SJSA1 (cell line): ENCODE measurements at regions not wholly inside any gene's neighbourhood (a gene's known extent, or its start where the extent isn't known, plus 50 kb on each side); places are given as distances from the start of the nearest gene placed in this dataset.
"Not testable (repeated sequence)": the region's sequence is repeated elsewhere in the genome, so short reads cannot be mapped to it uniquely, and the experiment has no call there.

ENCODE experiments used
- DNase-seq, 2 experiments: peaks; one replicate each; pipeline ENCODE4 v3.0.0-alpha.2; 2015 to 2020; ENCODE audit warnings: low spot score in 2 of 2, low read depth in 1 of 2
- H3K27ac ChIP-seq: fragments of 250-450 bp; sonication (Bioruptor Pico); 2 replicates; pipeline ENCODE4 v1.5.1; 2020; ENCODE audit warnings: mild to moderate bottlenecking, moderate library complexity
- H3K27me3 ChIP-seq: fragments of 250-450 bp; sonication (Bioruptor Pico); replicated peaks from 2 replicates; pipeline ENCODE4 v1.5.1; 2020; ENCODE audit warnings: mild to moderate bottlenecking, moderate library complexity
- H3K36me3 ChIP-seq: fragments of 250-450 bp; sonication (Bioruptor Pico); 2 replicates; pipeline ENCODE4 v1.5.1; 2020; ENCODE audit warnings: mild to moderate bottlenecking
- H3K4me1 ChIP-seq: fragments of 250-450 bp; sonication (Bioruptor Pico); replicated peaks from 2 replicates; pipeline ENCODE4 v1.6.1; 2021; ENCODE audit warnings: mild to moderate bottlenecking
- H3K4me3 ChIP-seq: fragments of 250-450 bp; sonication (Bioruptor Pico); 2 replicates; pipeline ENCODE4 v1.5.1; 2020; ENCODE audit warnings: mild to moderate bottlenecking
- H3K9me3 ChIP-seq: fragments of 250-450 bp; sonication (Bioruptor Pico); replicated peaks from 2 replicates; pipeline ENCODE4 v1.5.1; 2020; ENCODE audit warnings: mild to moderate bottlenecking

- no peaks in the 10 kb centered on the region for H3K27me3 ChIP-seq
- no peak overlapping the region for H3K4me3 ChIP-seq
- no peak for DNase-seq
- no peaks in the 10 kb centered on the region for H3K36me3 ChIP-seq
- H3K9me3 ChIP-seq: no peaks in the 10 kb centered on the region
- no peaks in the 10 kb centered on the region for H3K4me1 ChIP-seq
- no peak overlapping the region for H3K27ac ChIP-seq
Observed at GRCh38 chr15:69917056-69917455, 180.7 kb downstream of the TLE3 start.

DNA sequence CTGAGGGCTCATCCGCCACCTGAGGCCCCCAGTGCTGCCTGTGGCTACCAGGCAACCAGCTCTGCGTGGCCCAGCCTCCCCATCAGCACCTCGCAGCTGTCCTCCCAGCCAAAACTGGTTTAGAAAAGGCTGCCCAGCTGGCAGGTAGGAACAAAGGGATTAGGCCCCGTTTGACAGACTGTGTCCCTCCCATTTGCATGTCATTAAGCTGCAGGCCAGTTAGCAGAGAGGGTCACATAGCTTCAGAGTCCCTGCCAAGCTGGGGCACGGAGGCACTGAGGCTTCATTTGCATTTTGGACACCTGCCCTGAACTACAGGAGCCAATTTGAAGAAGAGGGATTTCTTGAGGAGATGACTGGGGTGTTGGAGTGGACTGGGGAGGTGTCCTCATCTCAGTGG is 177.9 kb downstream of the TLE3 start:
- Histone ChIP-seq H3K27ac (no peak overlapping the region), H3K27me3 (no peaks in the 10 kb centered on the region), H3K4me3 (no peak overlapping the region), H3K4me1 (no peaks in the 10 kb centered on the region), H3K9me3 (peaks cover under 1% of the 10 kb centered on the region; the same call in 1 of the 2 replicates), H3K36me3 (no peaks in the 10 kb centered on the region)
- DNase-seq: no peak

DNA sequence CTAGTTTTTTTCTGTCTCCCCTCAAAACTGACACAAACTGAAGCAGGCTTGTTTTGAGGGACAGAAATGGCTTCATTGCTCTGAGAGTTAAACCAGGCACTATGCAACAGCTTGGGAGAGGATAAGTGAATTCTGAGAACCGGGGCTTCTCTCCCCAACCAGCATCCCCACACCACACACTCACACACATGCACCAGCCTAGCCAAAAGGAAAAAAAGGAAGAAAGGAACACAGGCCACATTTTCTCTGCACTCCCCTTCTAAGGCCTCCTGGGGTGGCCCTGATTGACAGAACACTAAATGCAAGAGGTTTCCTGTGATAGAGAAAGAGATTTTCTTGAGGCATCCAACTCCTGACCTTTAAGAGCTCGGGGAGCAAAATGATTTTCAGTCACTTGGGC is 177.5 kb downstream of the TLE3 start:
- H3K4me1 ChIP-seq: no peaks in the 10 kb centered on the region
- no peak overlapping the region for H3K4me3 ChIP-seq
- no peaks in the 10 kb centered on the region for H3K27me3 ChIP-seq
- H3K9me3 ChIP-seq: peaks cover 5% of the 10 kb centered on the region; the same call in 1 of the 2 replicates
- no peaks in the 10 kb centered on the region for H3K36me3 ChIP-seq
- no peak overlapping the region for H3K27ac ChIP-seq
- DNase-seq: no peak

DNA sequence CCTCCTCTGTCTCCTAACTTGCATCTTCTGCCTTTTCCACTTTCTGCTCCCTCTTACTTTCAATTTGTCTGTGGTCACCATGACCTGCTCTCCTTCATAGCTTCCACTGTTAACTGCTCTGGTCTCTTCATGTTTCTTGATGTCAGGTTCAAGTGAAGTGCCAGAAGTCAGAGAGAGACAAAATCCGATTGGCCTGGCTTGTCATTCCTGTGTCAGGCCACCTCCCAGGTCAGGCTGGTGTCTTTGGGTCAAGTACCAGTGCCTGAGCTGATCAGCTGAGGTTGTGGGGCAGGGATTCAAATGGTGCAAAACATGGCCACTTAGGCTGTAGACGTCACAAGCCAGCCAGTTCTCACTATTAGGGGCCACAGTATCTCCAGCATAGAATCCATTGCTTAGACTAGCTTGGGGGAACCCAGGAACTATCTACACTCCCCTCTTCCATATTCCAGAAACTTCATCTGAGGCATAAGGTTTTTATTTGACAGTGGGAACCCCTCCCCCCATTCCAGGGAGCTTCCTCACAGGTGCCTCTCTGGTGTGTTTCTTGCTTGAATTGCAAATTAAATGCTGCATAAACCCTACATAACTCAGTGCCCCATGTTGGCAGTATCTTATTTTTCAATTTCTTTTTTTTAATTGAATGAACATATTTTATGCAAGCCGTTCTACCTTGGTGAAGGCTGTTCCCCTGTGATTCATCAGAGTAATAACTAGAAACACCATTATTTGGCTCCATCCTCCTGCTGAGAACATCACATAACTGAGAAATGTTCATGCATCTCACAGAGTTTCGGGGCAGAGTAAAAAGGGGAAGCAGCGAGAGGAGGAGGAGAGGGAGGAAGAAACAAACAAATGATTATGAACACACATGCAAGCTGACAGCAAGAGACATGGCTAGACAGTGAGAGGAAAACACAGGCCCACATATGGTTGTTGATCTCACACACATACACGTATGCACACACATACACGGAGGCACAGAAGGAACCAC is 175.8 kb downstream of the TLE3 start:
- no peaks in the 10 kb centered on the region for H3K36me3 ChIP-seq
- H3K4me3 ChIP-seq: no peak overlapping the region
- H3K27me3 ChIP-seq: no peaks in the 10 kb centered on the region
- H3K4me1 ChIP-seq: peaks cover 14% of the 10 kb centered on the region
- no peak for DNase-seq
- peaks cover 5% of the 10 kb centered on the region; the same call in 1 of the 2 replicates for H3K9me3 ChIP-seq
- H3K27ac ChIP-seq: no peak overlapping the region

GRCh38 chr15:69924531-69924930 is 173.2 kb downstream of the TLE3 start:
- Histone ChIP-seq H3K4me1 (peaks cover 14% of the 10 kb centered on the region), H3K4me3 (no peak overlapping the region), H3K27ac (no peak overlapping the region), H3K9me3 (peaks cover 5% of the 10 kb centered on the region; the same call in 1 of the 2 replicates), H3K27me3 (no peaks in the 10 kb centered on the region), H3K36me3 (no peaks in the 10 kb centered on the region)
- DNase-seq: no peak

- H3K4me1 ChIP-seq: peaks cover 14% of the 10 kb centered on the region
- H3K4me3 ChIP-seq: no peak overlapping the region
- H3K27ac ChIP-seq: peak overlapping the region; percentile 15; the same call in 1 of the 2 replicates
- H3K36me3 ChIP-seq: no peaks in the 10 kb centered on the region
- peak in 1 of 2 experiments; percentile 57 for DNase-seq
- H3K27me3 ChIP-seq: no peaks in the 10 kb centered on the region
- H3K9me3 ChIP-seq: peaks cover 10% of the 10 kb centered on the region; the same call in 1 of the 2 replicates
Observed at GRCh38 chr15:69926006-69926405, 171.7 kb downstream of the TLE3 start.

DNA sequence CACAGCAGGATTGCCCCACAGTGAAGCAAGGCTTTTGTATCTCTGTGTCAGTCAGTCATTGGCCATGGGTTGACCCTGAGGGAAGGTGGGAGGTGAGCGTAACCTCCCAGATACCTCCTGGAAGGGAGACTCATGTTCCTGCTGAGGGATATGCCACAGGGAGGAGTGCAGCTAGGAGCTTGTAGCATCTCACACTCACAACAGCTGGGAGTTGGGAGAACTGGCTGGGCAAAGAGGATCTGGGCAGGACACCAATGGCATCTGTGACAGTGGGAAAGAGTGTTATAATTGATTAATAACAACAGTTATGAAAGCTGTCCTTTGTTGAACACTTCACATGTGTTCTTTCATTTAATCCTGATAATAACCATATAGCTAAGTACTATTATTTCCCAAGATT is 171.0 kb downstream of the TLE3 start:
- no peaks in the 10 kb centered on the region for H3K27me3 ChIP-seq

GRCh38 chr15:69928890-69929289 is 168.8 kb downstream of the TLE3 start:
- not testable (repeated sequence) for H3K27ac ChIP-seq, H3K36me3 ChIP-seq, H3K27me3 ChIP-seq, H3K9me3 ChIP-seq, DNase-seq, H3K4me3 ChIP-seq
- H3K4me1 ChIP-seq: peaks cover 14% of the 10 kb centered on the region

More for the DNA sequence above, 171.0 kb downstream of the TLE3 start:
- Histone ChIP-seq H3K36me3 (no peaks in the 10 kb centered on the region), H3K9me3 (peaks cover 10% of the 10 kb centered on the region; the same call in 1 of the 2 replicates), H3K27ac (no peak overlapping the region), H3K4me3 (no peak overlapping the region), H3K4me1 (peaks cover 14% of the 10 kb centered on the region)
- DNase-seq: no peak

- H3K4me1 ChIP-seq: peaks cover 14% of the 10 kb centered on the region
- peaks cover 6% of the 10 kb centered on the region; the same call in 1 of the 2 replicates for H3K9me3 ChIP-seq
- no peaks in the 10 kb centered on the region for H3K36me3 ChIP-seq
- no peak for DNase-seq
- no peaks in the 10 kb centered on the region for H3K27me3 ChIP-seq
- H3K4me3 ChIP-seq: no peak overlapping the region
- H3K27ac ChIP-seq: no peak overlapping the region
Observed at GRCh38 chr15:69929905-69930630, 167.6 kb downstream of the TLE3 start.

- Histone ChIP-seq H3K9me3 (0 out of 2 replicates have a peak, but pooled peaks cover 4% of the 10 kb centered on the region), H3K27me3 (no peaks in the 10 kb centered on the region), H3K27ac (no peak overlapping the region), H3K4me3 (no peak overlapping the region), H3K36me3 (no peaks in the 10 kb centered on the region), H3K4me1 (peaks cover 9% of the 10 kb centered on the region)
- DNase-seq: no peak
Observed at GRCh38 chr15:69930754-69931153, 167.0 kb downstream of the TLE3 start.

GRCh38 chr15:69931156-69931555 is 166.6 kb downstream of the TLE3 start:
- Histone ChIP-seq H3K9me3 (0 out of 2 replicates have a peak, but pooled peaks cover 4% of the 10 kb centered on the region), H3K36me3 (no peaks in the 10 kb centered on the region), H3K4me1 (peaks cover 5% of the 10 kb centered on the region), H3K27me3 (no peaks in the 10 kb centered on the region), H3K27ac (no peak overlapping the region), H3K4me3 (no peak overlapping the region)
- DNase-seq: no peak

DNA sequence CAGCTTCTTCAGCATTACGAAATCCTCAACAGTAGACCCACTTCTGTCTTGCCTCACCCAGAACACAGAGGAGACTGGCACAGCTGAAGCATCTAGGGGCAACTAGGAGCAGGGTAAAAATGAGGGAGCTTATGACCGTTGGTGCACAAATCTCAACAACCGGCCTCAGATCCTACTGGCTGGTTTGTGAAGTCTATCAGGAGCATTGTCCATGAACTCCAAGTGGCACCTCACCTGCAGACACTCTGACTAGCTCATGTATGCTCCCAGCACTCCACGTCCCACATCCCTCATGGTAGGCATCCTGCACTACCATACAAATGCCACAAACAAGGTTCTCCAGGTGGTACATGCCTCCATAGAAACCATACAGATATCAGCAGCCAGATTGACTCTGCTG is 163.1 kb downstream of the TLE3 start:
- Histone ChIP-seq H3K36me3 (no peaks in the 10 kb centered on the region), H3K4me1 (no peaks in the 10 kb centered on the region), H3K9me3 (0 out of 2 replicates have a peak, but pooled peaks cover 4% of the 10 kb centered on the region), H3K27ac (no peak overlapping the region), H3K4me3 (no peak overlapping the region), H3K27me3 (no peaks in the 10 kb centered on the region)
- no peak for DNase-seq

GRCh38 chr15:69939513-69940440 is 157.9 kb downstream of the TLE3 start:
- no peak for DNase-seq
- Histone ChIP-seq H3K4me3 (no peak overlapping the region), H3K36me3 (no peaks in the 10 kb centered on the region), H3K27ac (no peak overlapping the region), H3K4me1 (no peaks in the 10 kb centered on the region), H3K27me3 (no peaks in the 10 kb centered on the region), H3K9me3 (no peaks in the 10 kb centered on the region)
